GM12891 (cell line): ENCODE measurements at regions not wholly inside any gene's neighbourhood (a gene's known extent, or its start where the extent isn't known, plus 50 kb on each side); places are given as distances from the start of the nearest gene placed in this dataset.

Experiments used
- PAX5 ChIP-seq: IDR thresholded peaks from 2 replicates; pipeline ENCODE4 v1.6.1; 2011; ENCODE audit warnings: low read length, moderate library complexity, mild to moderate bottlenecking; ENCODE audit not compliant: insufficient read depth, severe bottlenecking
- POLR2AphosphoS5 ChIP-seq: IDR thresholded peaks from 2 replicates; pipeline ENCODE4 v1.6.1; 2011; ENCODE audit warnings: low read depth, low read length, control low read depth
- TAF1 ChIP-seq: IDR thresholded peaks from 2 replicates; pipeline ENCODE4 v1.6.1; 2011; ENCODE audit warnings: low read depth, low read length, control low read depth

DNA sequence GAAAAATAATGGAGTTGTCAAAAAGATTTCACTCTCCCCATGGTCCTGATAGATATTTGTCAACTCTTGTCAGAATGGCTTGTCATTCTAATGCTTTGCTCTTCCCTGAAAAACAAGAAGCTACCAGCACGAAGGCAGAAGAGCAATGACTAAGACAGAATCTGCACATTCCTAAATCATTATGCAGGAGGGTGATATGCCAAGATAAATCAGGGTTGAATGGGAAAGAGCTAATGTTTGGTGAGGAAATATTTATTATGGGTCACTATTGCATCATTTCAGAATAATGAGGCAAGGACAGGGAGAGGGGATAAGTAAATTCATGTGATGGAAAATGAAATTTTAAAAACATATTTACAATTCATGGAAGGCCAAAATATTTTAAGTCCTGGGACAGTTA lies 297.5 kb upstream of the XYLT1 start:
- no peak for TF ChIP-seq PAX5
- no peak for TF ChIP-seq TAF1
- no peak for TF ChIP-seq POLR2AphosphoS5
